Superior temporal gyrus (tissue), 1 donor: ENCODE measurements at regions not wholly inside any gene's neighbourhood (a gene's known extent, or its start where the extent isn't known, plus 50 kb on each side); places are given as distances from the start of the nearest gene placed in this dataset.

Experiments used
- DNase-seq: peaks from one replicate; pipeline ENCODE4 v3.0.0-alpha.2; 2016; ENCODE audit errors: extremely low spot score

GRCh38 chr10:130230036-130230435 is 93.8 kb downstream of the GLRX3 start:
- DNase-seq = no peak

DNA sequence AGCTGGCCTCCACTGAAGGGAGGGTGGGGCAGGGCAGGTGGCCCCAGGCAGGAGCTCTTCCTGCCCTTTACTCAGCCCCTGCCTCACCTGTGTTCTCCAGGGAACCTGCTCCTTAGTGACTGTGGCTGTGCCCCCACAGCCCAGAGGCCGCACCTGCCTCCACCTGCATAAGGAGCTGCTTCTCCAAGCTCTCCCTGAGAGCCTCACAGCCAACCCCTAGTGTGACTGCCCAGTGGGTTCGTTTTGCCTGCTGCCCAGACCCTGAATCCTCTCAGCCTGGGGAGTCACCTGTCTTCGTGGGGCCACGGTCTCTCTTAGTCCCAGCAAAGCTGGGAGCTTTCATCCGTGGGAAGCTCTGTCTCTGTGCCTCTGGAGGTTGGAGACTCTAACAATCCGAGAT is 94.4 kb downstream of the GLRX3 start:
- DNase-seq = no peak

DNA sequence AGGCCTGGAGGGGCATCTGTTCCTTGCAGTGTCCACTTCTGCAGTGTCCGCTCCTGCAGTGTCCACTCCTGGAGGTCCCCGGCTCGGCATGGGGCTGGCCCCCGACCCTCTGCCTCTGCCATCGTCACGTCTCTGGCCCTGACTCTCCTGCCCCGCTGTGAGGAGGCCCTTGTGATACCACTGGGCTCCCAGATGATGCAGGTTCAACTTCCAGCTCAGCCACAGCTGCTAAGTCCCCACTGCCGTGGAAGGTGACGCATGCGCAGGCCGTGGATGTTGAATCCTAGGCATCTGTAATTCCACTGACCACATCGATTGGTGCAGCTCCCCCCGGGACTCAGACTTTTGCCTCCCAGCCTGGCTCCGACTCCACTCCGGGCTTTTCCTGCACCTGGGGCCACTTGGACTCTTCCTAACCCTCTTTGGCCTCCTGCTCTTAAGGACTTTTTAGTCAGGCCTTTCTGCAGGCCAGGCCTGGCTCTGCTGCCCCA is 95.1 kb downstream of the GLRX3 start:
- DNase-seq = no peak

DNA sequence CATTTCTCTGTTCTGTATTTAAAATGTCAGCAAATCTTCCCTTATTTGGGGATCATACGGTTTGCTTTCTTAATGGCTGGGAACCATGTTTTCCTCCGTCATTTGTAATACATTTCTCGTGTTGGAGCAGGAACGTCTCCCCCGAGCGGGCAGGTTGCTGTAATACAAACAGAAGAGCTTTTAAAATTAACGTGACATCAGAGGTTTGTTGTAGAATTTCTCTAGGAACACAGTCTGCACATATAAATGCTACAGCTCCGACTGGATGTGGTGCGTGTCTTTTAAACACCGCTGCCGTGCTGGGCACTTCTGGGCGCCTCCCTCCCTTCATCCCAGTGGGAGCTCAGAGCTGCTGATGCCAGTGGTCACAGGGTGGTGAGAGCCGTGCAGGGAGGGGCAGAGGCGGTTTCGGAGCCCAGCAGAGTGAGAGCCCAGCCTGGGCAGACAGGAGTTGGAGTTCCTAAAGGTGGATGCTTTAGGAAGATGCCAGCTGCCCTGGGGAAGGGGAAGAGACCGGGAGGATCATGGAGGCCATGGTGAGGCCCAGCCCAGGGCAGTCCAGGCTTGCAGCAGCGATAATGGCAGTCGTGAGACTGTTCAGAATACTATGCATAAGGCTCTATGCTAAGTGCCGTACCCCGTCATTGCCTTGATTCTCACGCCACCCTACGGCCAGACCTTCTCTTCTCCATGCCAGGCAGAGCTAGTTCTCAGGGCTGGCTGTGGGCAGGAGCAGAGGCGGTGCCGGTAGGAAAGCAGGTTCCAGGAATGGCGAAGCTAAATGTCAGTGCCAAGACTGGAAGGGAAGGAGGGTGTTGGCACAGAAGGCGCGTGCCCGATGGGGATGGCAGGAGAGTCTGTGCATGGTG is 96.2 kb downstream of the GLRX3 start:
- no peak for DNase-seq

DNA sequence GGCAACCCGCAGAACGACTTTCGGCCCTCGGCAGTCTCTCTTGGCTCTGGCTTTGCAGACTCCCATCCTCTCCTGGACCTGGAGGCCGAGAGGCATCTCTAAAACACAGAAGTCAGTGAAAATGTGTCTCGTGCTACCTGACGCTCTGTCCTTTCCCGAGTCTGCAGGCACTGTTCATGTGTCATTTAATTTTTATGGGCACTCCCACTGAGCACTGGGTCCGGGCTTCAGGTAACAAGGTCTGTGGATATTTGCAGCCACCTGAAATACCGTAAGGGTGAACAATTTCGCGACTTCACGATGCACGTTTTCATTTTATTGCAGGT is 96.8 kb downstream of the GLRX3 start:
- DNase-seq = no peak

DNA sequence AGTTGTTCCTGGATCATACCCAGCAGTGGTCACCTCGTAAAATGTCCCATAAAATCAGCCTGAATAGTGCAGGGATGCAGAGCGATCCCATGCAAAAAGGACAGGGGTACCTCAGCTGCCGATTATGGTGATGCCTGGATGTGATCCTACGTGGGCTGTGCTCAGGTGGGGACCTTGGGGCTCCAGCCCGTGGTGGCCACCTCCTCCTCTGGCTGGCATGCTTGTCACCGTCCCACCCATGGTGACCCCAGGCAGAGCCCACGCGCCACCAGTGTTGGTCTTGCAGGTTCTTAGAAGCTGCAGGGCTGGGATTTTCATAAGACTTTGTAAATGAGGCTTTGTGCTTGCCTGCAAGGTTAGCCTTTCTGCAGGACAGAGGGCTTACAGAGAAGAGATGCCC is 97.2 kb downstream of the GLRX3 start:
- no peak for DNase-seq

GRCh38 chr10:130234171-130234965 is 98.2 kb downstream of the GLRX3 start:
- no peak for DNase-seq

GRCh38 chr10:130236711-130237110 is 100.5 kb downstream of the GLRX3 start:
- DNase-seq = no peak

DNA sequence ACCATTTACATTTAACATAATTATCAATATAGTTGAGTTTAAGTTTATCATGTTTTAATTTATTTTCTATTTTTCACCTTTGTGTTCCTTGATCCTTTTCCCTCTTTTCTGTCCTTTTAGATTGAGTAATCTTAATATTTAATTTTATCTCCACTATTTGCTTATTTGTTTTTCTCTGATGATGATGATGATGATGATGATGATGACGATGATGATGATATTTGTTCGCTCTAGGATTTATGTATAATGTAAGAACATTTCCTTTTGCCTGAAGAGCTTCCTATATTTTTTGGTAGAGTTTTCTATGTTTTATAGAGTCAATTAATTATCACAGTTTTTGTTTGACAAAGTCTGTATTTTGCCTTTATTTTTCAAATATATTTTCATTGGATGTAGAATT is 104.2 kb downstream of the GLRX3 start:
- no peak for DNase-seq

DNA sequence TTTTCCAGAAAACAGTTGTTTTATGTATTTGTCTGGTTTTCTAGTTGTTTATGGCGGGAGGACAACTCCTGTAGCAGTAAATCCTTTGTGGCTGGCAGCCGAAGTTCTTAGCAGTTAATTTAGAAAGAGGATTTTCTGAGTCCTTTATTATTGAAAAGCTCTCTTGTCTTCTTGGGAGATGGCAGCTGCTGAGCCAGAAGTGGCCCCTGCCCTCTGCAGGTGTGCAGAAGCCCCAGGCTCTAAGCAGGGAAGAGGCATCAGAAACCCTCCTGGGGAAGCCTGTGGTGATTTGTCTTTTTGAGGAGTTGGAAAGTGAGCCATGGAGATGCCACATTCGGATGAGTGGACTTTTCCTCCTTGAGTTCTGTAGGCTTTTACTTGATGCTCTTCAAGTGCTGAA is 106.3 kb downstream of the GLRX3 start:
- DNase-seq = no peak

- DNase-seq = no peak
These were observed 106.8 kb downstream of the GLRX3 start for GRCh38 chr10:130243015-130243414.

GRCh38 chr10:130244031-130244927 is 108.1 kb downstream of the GLRX3 start:
- no peak for DNase-seq

DNA sequence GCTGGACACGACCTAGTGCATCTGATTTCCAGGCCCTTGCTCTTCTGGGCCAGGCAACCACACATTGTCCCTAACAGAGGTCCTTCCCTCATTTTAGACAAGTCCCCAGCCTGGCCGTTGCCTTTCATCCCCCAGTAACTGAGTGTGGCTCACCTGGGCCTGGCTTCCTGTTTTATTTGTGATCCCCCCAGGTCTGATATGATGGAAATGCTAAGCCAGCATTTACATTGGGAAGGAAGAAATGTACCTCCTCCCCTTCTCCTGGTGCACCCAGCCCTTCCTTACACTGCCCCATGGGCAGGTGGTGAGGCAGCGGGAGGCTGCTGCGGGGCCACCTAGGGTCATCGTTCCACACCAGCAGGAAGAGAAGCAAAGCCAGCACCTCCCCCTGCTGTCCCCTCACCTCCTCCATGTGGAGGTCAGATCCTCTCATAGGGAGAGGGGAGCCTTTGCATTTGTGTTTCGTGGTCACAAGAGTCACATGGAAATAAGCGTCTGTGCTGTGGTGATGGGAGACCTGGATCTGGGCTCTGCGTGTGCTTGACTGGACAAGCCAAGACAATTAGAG is 108.8 kb downstream of the GLRX3 start:
- DNase-seq = no peak

GRCh38 chr10:130246113-130246512 is 109.9 kb downstream of the GLRX3 start:
- no peak for DNase-seq

- DNase-seq = no peak
These were observed 113.9 kb downstream of the GLRX3 start for GRCh38 chr10:130250127-130250526.

- no peak for DNase-seq
These were observed 115.6 kb downstream of the GLRX3 start for GRCh38 chr10:130251766-130252165.

DNA sequence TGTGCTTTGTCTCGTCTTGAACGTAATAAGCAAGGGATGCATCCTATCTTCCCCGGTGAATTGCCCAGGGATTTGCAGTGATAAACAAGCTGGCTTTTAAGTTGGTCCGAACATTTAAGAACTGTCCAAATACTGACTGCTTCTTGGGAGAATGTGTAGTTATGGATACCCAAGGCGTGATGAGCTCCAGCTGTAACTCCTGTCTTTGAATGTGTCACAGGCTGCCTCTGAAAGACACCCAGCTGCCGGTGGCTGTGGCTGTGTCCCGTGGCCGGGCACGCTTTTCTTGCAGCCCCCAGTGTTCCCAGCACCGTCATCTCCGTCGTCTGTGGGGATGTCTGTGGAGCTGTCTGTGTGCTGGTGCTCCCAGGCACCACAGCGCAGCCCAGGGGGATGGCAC is 118.1 kb downstream of the GLRX3 start:
- DNase-seq = no peak

- DNase-seq = no peak
These were observed 118.5 kb downstream of the GLRX3 start for GRCh38 chr10:130254662-130255061.

GRCh38 chr10:130255777-130256176 is 119.6 kb downstream of the GLRX3 start:
- DNase-seq = no peak

GRCh38 chr10:130257897-130258296 is 121.7 kb downstream of the GLRX3 start:
- DNase-seq = no peak

- no peak for DNase-seq
These were observed 123.2 kb downstream of the GLRX3 start for GRCh38 chr10:130259380-130259779.

DNA sequence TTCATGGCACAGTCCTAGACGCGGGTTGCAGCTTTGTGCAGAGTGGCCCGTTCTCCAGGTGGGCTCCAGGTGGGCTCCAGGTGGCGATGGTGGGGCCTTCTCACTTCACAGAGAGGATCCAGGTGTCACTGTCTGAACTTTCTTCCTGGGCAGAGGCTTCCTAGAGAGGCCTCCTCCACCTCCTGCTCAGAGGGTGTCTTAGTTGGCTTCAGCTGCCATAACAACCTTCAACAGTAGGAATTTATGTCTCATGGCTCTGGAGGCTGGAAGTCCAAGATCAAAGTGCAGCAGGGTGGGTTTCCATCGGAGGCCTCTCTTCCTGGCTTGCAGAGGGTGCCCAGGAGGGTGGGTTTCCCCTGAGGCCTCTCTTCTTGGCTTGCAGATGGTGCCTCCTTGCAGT is 125.1 kb downstream of the GLRX3 start:
- DNase-seq = no peak
